Stimulated activated CD4-positive, alpha-beta T cell treated with anti-CD3 and anti-CD28 coated beads, Interleukin-4, amount 100 ng/mL, for 1 hour (primary cell): ENCODE measurements at regions not wholly inside any gene's neighbourhood (a gene's known extent, or its start where the extent isn't known, plus 50 kb on each side); places are given as distances from the start of the nearest gene placed in this dataset.
"Not testable (repeated sequence)": the region's sequence is repeated elsewhere in the genome, so short reads cannot be mapped to it uniquely, and the experiment has no call there.

Experiments
- DNase-seq: peaks from one replicate; pipeline ENCODE4 v3.0.0-alpha.2; 2020

DNA sequence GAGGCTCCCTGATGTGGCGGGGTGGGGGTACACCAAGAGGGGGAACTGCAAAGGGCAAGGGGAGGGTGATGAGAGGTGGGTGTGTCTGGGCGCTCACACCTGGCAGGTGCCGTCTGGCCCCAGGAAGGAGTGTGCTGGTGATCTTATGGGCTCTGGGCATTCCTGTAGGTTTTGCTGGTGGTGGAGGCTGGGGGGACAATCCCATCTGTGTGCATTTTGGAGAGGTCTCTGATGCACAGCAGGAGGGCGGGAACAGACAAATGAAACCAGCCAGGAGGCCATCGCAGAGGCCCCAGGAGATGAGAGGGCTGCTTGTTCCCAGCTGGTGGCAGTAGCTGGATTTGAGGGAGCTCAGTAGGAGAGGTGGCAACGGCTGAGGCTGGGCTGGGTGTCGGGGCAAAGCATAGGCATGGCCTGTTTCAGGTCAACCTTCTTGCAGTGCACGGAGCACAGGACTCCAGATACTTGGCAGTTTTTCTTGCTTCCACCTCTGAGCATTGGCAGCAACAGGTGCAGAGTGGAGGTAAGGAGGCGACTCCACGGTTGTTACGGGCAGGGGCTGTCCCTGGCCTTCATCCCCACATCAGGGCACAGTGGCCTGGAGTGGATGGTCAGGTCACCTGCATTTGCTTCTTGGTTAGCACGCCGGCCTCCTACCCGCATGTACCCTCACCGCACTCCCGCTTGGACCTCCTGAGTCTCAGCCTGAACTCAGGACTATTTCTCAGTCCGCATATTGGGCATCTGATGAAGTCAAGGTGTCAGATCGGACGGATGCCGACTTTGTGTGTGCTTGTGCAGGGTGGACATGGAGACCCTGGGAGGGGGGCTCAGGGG is 194.2 kb upstream of the HDAC4 start:
- no peak for DNase-seq

DNA sequence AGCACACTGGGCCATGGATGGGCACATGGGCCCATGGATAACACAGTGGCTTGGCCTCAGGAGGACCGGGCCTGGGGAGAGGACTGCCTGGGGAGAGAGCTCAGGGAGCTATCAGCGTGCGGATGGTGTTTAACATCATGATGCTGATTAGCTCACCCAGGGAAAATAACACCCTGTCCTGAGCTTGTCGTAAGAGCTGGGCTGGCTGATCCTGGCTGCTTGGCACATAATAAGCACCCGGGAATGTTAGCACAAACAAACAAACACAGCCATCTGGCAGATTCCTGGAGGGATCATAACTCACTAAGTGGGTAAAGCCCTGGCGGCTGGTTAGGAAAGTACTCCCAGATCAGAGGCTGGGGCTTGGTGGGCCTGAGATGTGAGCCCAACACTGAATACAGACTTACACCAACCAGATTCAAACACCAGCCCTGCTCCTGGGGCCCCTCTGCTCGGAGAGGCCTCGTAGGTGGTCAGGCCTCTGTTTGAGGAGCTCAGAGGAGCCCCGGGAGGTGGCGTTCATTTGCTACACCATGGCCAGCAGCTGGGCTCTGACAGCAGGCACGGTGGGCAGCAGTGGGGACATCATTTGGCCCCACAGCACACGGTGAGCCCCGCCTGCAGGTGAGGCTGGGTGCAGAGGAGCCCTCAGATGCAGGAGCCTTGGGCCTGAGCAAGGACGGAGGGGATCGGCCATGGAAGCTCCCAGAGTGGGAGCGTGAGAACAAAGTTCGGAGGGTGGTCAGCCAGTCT is 193.4 kb upstream of the HDAC4 start:
- no peak for DNase-seq

GRCh38 chr2:239593455-239593854 is 192.6 kb upstream of the HDAC4 start:
- DNase-seq, result no peak

DNA sequence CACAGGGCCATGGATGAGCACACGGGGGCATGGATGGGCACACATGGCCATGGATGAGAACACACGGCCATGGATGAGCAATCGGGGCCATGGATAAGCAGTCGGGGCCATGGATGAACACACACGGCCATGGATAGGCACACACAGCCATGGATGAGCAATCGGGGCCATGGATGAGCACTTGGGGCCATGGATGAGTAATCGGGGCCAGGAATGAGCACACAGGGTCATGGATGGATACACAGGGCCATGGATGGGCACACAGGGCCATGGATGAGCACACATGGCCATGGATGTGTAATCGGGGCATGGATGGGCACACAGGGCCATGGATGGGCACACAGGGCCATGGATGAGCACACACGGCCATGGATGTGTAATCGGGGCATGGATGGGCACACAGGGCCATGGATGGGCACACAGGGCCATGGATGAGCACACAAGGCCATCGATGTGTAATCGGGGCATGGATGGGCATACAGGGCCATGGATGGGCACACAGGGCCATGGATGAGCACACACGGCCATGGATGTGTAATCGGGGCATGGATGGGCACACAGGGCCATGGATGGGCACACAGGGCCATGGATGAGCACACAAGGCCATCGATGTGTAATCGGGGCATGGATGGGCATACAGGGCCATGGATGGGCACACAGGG is 191.9 kb upstream of the HDAC4 start:
- DNase-seq, result not testable (repeated sequence)

DNA sequence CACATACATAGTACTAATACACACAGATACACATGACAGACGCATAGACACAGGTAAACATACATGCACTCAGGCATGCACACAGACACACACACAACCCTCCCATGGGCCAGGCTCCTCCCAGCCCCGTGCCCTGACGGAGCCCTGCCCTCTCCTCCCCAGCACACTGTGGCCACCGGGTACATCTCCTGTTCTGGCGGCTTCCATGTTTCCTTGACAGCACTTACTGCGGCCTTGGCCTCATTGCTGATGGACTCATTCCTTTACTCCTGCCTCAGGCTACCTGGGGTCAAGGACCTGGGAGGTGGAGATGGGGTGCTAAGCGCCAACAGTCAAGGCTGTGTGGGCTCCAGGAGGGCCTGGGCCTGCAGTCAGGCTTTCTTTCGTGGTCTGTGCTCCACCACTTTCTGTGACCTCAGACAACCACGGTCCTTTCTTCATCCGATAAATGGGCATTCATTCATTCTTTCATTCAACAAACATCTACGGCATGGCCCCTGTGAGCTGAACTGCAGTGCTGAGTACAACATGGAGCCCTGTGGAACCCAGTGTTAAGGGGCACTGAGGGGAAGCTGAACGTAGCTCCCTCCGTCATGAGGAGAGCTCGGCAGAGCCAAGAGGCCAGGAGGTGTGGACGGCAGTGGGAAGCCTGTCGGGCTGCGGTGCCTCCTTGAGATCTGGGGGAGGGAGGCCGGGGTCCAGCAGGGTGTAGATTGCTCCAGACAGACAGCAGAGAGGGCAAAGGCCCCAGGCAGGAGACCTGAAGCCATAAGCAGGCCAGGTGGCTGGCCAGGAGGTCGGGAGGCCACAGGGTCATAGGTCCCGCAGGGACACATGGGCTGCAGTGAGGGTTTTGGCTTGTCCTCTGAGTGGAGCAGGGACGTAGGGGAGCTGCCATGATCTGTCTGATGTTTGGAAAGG is 190.4 kb upstream of the HDAC4 start:
- no peak for DNase-seq

- no peak for DNase-seq
Measured at GRCh38 chr2:239590276-239590675, 189.5 kb upstream of the HDAC4 start.

GRCh38 chr2:239589833-239590232 is 189.0 kb upstream of the HDAC4 start:
- no peak for DNase-seq

GRCh38 chr2:239589270-239589825 is 188.5 kb upstream of the HDAC4 start:
- no peak for DNase-seq

- DNase-seq, result no peak
Measured at GRCh38 chr2:239588451-239589269, 187.8 kb upstream of the HDAC4 start.

GRCh38 chr2:239587841-239588240 is 187.0 kb upstream of the HDAC4 start:
- no peak for DNase-seq

- DNase-seq, result no peak
Measured at GRCh38 chr2:239587311-239587731, 186.5 kb upstream of the HDAC4 start.

DNA sequence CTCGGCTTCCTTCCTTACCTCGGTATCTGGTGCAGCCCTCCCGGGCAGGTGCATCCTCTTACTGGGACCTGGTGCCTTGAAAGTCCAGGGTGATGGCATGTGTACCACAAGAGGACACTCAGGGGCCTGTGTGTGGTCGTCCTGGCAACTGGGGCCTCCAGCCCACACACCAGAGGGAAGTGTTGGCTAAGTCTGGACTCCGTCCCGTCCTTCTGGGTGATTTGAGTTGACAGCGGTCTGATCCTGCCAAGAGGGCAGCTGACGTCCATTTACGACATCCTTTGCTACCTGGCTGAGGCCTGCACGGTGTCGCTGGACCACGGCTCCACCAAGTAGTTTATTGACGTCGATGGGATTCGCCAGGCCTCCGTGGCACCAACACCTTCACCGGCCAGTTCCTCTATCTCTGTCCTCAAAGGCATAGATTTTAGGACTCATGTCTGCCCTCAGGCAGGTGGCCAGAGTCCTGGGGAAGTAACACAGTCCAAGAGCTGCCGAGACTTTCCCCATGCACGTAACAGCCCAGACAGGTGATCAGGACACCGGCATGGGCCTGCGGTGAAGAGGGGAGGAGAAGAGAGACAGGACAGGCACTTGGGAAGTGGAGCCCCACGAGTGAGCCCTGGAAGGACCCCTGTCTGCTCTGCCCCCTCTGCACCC is 186.0 kb upstream of the HDAC4 start:
- no peak for DNase-seq

GRCh38 chr2:239585422-239585821 is 184.6 kb upstream of the HDAC4 start:
- DNase-seq, result no peak

- no peak for DNase-seq
Measured at GRCh38 chr2:239584986-239585385, 184.2 kb upstream of the HDAC4 start.

GRCh38 chr2:239583879-239584859 is 183.3 kb upstream of the HDAC4 start:
- no peak for DNase-seq

GRCh38 chr2:239583171-239583878 is 182.5 kb upstream of the HDAC4 start:
- DNase-seq, result no peak

GRCh38 chr2:239582476-239582875 is 181.7 kb upstream of the HDAC4 start:
- no peak for DNase-seq

- no peak for DNase-seq
Measured at GRCh38 chr2:239581352-239581901, 180.6 kb upstream of the HDAC4 start.

GRCh38 chr2:239580199-239580527 is 179.3 kb upstream of the HDAC4 start:
- no peak for DNase-seq
